ENCODE measurements at regions not wholly inside any gene's neighbourhood (a gene's known extent, or its start where the extent isn't known, plus 50 kb on each side); places are given as distances from the start of the nearest gene placed in this dataset.

DNA sequence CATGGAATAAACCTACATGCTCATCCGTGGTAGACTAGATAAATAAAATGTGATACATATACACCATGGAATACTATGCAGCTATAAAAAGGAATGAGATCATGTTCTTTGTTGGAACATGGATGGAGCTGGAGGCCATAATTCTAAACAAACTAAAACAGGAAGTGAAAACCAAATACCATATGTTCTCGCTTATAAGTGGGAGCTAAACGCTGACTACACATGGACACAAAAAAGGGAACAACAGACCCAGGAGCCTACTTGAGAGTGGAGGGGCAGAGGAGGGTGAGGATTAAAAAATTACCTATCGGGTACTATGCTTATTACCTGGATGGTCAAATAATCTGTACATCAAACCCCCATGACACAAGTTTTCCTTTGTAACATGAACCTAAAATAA is 68.7 kb upstream of the SEC61G start:
- TF ChIP-seq, protein P1, sequence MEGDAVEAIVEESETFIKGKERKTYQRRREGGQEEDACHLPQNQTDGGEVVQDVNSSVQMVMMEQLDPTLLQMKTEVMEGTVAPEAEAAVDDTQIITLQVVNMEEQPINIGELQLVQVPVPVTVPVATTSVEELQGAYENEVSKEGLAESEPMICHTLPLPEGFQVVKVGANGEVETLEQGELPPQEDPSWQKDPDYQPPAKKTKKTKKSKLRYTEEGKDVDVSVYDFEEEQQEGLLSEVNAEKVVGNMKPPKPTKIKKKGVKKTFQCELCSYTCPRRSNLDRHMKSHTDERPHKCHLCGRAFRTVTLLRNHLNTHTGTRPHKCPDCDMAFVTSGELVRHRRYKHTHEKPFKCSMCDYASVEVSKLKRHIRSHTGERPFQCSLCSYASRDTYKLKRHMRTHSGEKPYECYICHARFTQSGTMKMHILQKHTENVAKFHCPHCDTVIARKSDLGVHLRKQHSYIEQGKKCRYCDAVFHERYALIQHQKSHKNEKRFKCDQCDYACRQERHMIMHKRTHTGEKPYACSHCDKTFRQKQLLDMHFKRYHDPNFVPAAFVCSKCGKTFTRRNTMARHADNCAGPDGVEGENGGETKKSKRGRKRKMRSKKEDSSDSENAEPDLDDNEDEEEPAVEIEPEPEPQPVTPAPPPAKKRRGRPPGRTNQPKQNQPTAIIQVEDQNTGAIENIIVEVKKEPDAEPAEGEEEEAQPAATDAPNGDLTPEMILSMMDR (IDR thresholded peaks at IDR 0.05) = no peak
- TF ChIP-seq POLR2A (IDR thresholded peaks at IDR 0.05) = no peak
- no peak for TF ChIP-seq POLR2AphosphoS5 (IDR thresholded peaks at IDR 0.05)
